GM21576 (cell line): ENCODE measurements at regions not wholly inside any gene's neighbourhood (a gene's known extent, or its start where the extent isn't known, plus 50 kb on each side); places are given as distances from the start of the nearest gene placed in this dataset.
"Not testable (repeated sequence)": the region's sequence is repeated elsewhere in the genome, so short reads cannot be mapped to it uniquely, and the experiment has no call there.

Source experiments
- ATAC-seq: cut with Tn5 transposase; IDR thresholded peaks from one replicate; pipeline ENCODE4 v1.9.1; 2021; ENCODE audit warnings: mild to moderate bottlenecking, moderate library complexity; ENCODE audit not compliant: unreplicated experiment

- ATAC-seq = peak; percentile 70
These were observed 228.4 kb downstream of the SPRY1 start for GRCh38 chr4:123624959-123625358.

- ATAC-seq = no peak
These were observed 231.7 kb downstream of the SPRY1 start for GRCh38 chr4:123628288-123628687.

DNA sequence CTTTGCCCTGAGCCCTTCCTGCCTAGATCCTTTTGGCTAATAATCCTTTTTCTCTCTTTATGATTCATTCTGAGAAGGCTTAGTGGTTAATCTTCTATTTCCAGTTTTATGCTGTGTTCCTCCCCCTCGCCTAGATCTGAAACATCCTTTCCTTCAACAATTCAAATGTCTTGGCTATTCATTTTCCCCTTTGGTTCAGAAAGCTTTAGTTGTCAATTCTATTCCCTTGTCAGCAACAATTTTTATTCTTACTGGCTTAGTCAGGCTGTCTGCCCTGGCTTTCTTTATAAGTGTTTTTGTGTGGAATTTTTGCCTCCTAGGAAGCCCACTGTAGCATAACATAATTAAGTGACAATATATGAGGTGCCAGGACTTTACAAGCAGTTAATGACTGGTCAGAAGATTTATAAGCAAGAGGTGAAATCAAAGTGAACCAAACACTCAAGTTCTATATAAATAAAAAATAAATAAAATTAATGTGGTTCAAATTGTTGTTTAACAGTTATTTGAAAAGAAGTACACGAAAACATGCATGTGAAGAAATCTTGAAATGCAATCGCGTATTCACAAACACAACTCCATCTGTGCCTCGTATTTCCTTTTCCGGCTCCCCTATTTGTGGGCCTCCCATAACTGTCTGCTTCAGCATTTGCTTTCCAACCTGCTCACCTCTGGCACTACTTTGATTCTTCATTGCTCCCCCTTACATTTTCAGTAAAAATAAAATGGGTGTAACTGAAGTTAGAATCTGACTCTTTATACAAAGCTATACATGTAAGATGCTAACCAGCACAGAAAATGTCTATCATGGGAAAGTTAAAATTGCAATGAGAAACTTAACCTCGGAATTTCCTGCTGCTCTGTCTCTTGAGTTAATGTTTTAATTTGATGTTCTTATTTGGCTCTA is 235.4 kb downstream of the SPRY1 start:
- no peak for ATAC-seq

- no peak for ATAC-seq
These were observed 236.1 kb downstream of the SPRY1 start for GRCh38 chr4:123632693-123633030.

GRCh38 chr4:123638834-123639233 is 242.2 kb downstream of the SPRY1 start:
- ATAC-seq = no peak

DNA sequence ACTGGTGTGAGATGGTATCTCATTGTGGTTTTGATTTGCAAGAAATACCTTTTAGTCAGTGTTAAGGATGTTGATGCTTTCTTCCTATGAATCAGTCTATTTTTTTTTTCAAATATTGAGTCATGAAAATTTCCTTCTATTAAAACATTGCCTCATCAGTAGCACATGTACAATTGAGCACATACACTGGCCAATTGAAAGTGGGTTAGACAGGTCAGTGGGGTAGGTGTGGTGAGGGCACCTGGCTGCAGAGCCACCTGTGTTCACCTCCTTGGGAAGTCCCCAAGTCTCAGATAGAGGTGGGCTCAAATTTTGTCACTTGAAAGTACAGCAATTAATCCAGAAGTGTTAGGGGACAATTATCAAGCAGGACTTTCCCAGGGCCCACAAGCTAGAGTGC is 243.7 kb downstream of the SPRY1 start:
- no peak for ATAC-seq

- ATAC-seq = no peak
These were observed 244.2 kb downstream of the SPRY1 start for GRCh38 chr4:123640824-123641223.

DNA sequence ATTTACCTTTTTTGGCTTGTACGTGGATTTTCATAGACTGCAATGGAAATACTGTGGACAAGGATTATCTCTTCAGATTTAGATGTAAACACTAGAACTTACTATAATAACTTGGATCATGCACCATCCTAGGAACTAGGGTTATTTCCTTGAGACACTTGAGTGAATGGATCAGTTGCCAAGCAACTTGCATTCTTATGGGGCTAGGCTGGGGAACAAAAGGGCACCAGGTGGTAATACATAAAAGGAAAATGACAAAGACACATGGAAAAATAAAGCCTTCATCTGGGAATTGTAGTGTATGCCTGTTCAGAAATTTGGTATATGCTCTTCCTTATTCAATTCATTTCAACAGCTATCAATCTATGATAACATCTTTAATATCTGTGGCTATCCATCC is 247.1 kb downstream of the SPRY1 start:
- ATAC-seq = no peak

DNA sequence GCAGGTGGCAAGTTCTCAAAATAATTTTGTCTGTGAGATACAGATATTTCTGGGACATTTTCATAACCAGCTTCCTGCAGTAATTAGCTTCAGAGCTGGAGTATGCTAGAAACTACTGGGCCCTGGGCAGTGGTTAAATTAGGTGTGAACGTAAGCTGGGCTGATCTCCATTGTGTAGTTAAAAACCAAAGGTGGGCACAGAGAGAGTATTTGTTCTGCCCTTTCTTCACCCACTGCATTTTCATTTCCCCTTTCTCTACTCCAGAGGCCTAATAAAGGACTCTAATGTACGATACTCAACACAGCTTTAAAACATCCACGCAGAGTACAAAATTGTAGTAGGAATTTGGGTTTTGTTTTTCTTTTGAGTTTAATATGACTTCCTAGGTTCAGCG is 252.7 kb downstream of the SPRY1 start:
- ATAC-seq = peak; percentile 94

- peak; percentile 27 for ATAC-seq
These were observed 253.2 kb downstream of the SPRY1 start for GRCh38 chr4:123649645-123650391.

- ATAC-seq = no peak
These were observed 254.5 kb downstream of the SPRY1 start for GRCh38 chr4:123651066-123651465.

- no peak for ATAC-seq
These were observed 255.1 kb downstream of the SPRY1 start for GRCh38 chr4:123651536-123652180.

GRCh38 chr4:123652476-123652875 is 255.9 kb downstream of the SPRY1 start:
- no peak for ATAC-seq

DNA sequence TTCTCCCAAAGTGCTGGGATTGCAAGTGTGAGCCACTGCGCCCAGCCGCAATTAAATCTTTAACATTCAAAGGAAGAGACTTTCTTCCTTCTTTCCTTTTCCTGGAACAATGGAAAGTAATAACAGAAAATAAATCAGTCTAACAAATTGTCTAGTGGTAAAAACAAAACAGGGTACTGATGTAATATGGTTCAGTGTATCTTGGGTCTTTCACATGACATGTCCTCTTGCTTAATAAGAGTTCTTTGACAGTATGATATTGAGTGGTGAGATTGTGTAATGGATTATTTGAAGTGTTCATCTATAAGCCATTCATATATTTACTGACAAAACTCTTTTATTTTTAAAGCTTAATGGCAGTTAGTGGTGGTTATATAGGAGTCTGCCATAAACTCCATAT is 256.6 kb downstream of the SPRY1 start:
- no peak for ATAC-seq

DNA sequence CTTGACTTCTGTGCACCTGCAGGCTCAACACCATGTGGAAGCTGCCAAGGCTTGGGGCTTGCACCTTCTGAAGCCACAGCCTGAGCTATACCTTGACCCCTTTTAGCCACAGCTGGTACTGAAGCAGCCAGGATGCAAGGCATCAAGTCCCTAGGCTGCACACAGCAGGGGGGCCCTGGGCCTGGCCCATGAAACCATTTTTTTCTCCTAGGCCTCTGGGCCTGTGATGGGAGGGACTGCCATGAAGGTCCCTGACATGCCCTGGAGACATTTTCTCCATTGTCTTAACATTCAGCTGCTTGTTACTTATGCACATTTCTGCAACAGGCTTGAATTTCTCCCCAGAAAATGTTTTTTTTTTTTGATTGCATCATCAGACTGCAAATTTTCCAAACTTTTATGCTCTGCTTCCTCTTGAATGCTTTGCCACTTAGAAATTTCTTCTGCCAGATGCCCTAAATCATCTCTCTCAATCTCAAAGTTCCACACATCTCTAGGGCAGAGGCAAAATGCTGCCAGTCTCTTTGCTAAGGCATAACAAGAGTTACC is 260.2 kb downstream of the SPRY1 start:
- ATAC-seq = not testable (repeated sequence)

DNA sequence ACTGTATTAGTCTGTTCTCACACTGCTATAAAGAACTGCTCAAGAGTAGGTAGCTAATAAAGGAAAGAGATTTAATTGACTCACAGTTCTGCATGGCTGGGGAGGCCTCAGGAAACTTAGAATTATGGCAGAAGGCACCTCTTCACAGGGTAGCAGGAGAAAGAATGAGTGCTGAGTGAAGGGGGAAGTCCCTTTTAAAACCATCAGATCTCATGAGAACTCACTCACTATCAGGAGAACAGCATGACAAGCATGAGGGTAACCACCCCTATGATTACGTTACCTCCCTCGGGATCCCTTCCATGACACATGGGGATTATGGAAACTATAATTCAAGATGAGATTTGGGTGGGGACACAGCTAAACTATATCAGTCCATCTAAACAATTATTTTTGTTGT is 261.0 kb downstream of the SPRY1 start:
- ATAC-seq = not testable (repeated sequence)

DNA sequence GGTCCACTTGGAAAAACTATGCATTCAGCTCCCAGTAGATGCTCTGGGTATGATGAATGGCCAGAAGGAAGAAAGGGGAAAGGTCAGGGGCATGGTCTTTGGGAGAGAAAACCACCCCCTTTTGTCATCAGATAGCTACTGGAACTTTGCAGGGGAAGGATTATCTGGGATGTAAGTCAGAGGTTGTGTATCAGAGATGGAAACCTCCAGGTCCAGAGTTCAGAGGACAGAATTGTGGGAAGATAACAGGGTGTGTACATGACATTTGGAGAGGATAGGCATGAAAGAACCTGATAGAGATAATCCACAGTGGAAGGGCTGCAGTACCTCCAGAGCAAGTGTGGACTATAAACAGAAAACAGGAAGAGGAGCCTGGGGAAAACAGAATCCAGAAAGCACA is 262.7 kb downstream of the SPRY1 start:
- no peak for ATAC-seq

- ATAC-seq = peak; percentile 72
These were observed 263.1 kb downstream of the SPRY1 start for GRCh38 chr4:123659730-123660129.

GRCh38 chr4:123661080-123661737 is 264.6 kb downstream of the SPRY1 start:
- ATAC-seq = no peak

DNA sequence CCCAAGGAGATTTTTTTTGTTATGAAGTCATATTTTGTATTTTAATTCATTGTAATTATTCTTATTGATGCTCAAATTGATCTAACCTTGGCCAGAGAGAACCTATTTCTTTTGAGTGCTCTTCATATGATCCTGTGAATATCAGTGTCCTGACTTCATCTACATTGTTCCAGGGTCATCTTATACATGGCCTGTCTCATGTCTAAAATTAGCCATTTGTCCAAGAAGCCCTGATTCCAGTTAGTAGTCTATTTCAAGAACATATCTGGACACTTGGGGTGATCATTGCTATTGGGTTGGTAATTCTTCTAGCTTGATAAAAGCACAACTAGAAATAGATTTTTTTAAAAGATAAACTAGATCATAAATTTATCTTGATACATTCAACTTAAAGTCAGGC is 266.2 kb downstream of the SPRY1 start:
- no peak for ATAC-seq

- ATAC-seq = no peak
These were observed 269.9 kb downstream of the SPRY1 start for GRCh38 chr4:123666486-123666885.
